Gastrocnemius medialis (tissue), 4 donors: ENCODE measurements at regions not wholly inside any gene's neighbourhood (a gene's known extent, or its start where the extent isn't known, plus 50 kb on each side); places are given as distances from the start of the nearest gene placed in this dataset.

Experiments
- CTCF ChIP-seq, 5 experiments: fragments of 450-650 bp in 3 of 5; fragments of 200-600 bp in 2 of 5; sonication (generic) in 2 of 5; IDR thresholded peaks in 4 of 5; conservative IDR thresholded peaks in 1 of 5; 1 replicate in 4 of 5; 2 replicates in 1 of 5; pipeline ENCODE4 v1.5.1; 2016 to 2019; ENCODE audit warnings: antibody characterized with exemption in 5 of 5, mild to moderate bottlenecking in 3 of 5, moderate library complexity in 3 of 5
- POLR2A ChIP-seq, 2 donors: fragments of 450-650 bp; IDR thresholded peaks; one replicate each; pipeline ENCODE4 v1.6.1; 2017; ENCODE audit warnings: antibody characterized with exemption in 2 of 2, mild to moderate bottlenecking in 2 of 2, moderate library complexity in 2 of 2

DNA sequence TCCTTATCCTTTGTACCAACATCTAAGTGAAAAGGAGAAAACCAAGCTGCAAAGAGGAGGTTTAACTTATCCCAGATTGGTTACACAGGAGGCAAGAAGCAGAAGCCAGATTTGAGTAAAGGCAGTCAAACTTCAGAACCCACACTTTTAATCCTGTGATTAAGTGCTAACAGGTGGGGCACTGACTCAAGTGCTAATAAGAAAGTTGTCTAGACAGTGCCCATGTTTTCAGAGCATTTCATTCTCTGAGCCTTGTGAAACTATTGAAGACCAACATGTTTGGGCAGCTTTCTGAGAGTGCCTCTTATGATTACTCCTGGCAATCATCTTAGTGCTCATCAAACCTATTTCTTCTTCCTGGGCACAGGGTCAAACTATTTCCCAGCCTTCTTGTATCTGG lies 380.8 kb downstream of the KCNRG start:
- no peak for TF ChIP-seq CTCF (IDR thresholded peaks at IDR 0.05 in 4 of 5, conservative IDR thresholded peaks at IDR 0.05 in 1 of 5)
- TF ChIP-seq POLR2A (IDR thresholded peaks at IDR 0.05), result no peak
